Upper lobe of right lung (tissue), 1 donor: ENCODE measurements at regions not wholly inside any gene's neighbourhood (a gene's known extent, or its start where the extent isn't known, plus 50 kb on each side); places are given as distances from the start of the nearest gene placed in this dataset.
"Not testable (repeated sequence)": the region's sequence is repeated elsewhere in the genome, so short reads cannot be mapped to it uniquely, and the experiment has no call there.

Experiments
- ATAC-seq: fragments of 200-7000 bp; cut with Tn5 transposase; one replicate; pipeline ENCODE4 v1.9.1; 2020; ENCODE audit warnings: mild to moderate bottlenecking, moderate library complexity
- DNase-seq: peaks from one replicate; pipeline ENCODE4 v3.0.0-alpha.2; 2020
- H3K27ac ChIP-seq: fragments of 200-600 bp; one replicate; pipeline ENCODE4 v1.8.0; 2022
- H3K27me3 ChIP-seq: fragments of 200-600 bp; one replicate; pipeline ENCODE4 v1.8.0; 2022; ENCODE audit warnings: mild to moderate bottlenecking
- H3K36me3 ChIP-seq: fragments of 200-600 bp; one replicate; pipeline ENCODE4 v1.8.0; 2022
- H3K4me1 ChIP-seq: fragments of 200-600 bp; one replicate; pipeline ENCODE4 v1.8.0; 2022
- H3K4me3 ChIP-seq: fragments of 200-600 bp; one replicate; pipeline ENCODE4 v1.8.0; 2022; ENCODE audit warnings: mild to moderate bottlenecking
- H3K9me3 ChIP-seq: fragments of 200-600 bp; one replicate; pipeline ENCODE4 v1.8.0; 2022
- intact Hi-C: fragments of 100-400 bp; cut with DNase I; formaldehyde crosslinking; loops from one replicate; pipeline ENCODE4 v1.11.0; 2022
- TF ChIP-seq, protein P1 (sequence below): fragments of 200-600 bp; IDR thresholded peaks from one replicate; pipeline ENCODE4 v1.8.0; 2022; ENCODE audit warnings: antibody characterized with exemption
- donor health status: DM: no; HTN: yes; CAD: no; lungs with severe emphysema.

- Histone ChIP-seq H3K4me1 (no peaks in the 10 kb centered on the region), H3K36me3 (no peaks in the 10 kb centered on the region), H3K9me3 (no peaks in the 10 kb centered on the region), H3K27ac (no peak overlapping the region), H3K4me3 (no peak overlapping the region), H3K27me3 (no peaks in the 10 kb centered on the region)
- intact Hi-C loops = no loop called here
- ATAC-seq = no peak
- no peak for DNase-seq
- TF ChIP-seq, protein P1, sequence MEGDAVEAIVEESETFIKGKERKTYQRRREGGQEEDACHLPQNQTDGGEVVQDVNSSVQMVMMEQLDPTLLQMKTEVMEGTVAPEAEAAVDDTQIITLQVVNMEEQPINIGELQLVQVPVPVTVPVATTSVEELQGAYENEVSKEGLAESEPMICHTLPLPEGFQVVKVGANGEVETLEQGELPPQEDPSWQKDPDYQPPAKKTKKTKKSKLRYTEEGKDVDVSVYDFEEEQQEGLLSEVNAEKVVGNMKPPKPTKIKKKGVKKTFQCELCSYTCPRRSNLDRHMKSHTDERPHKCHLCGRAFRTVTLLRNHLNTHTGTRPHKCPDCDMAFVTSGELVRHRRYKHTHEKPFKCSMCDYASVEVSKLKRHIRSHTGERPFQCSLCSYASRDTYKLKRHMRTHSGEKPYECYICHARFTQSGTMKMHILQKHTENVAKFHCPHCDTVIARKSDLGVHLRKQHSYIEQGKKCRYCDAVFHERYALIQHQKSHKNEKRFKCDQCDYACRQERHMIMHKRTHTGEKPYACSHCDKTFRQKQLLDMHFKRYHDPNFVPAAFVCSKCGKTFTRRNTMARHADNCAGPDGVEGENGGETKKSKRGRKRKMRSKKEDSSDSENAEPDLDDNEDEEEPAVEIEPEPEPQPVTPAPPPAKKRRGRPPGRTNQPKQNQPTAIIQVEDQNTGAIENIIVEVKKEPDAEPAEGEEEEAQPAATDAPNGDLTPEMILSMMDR = no peak
Measured at GRCh38 chr22:16699326-16699725, 106.7 kb upstream of the CCT8L2 start.

GRCh38 chr22:16697492-16698044 lies 105.0 kb upstream of the CCT8L2 start:
- H3K27me3 ChIP-seq, H3K9me3 ChIP-seq, DNase-seq, H3K4me1 ChIP-seq, H3K36me3 ChIP-seq, H3K4me3 ChIP-seq, ATAC-seq, intact Hi-C loops, H3K27ac ChIP-seq: not testable (repeated sequence)

DNA sequence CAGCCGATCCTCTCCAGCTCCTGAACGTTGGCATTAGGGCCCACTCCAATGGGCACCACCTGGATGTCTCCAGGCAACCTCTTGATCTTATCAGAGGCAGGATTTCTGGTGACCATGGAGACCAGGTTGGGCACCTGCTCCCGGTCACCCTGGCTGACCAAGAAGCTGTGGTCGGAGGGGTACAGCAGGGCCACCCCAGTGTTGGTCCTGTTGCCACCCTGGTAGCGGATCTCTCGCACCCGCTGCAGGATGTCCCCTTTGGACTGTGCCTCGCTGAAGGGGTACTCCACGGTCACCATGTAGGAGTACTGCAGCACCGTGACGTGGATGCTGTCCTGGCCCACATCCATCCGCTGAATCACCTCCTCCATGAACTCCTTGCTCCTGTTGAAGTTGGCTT lies 104.3 kb upstream of the CCT8L2 start:
- H3K9me3 ChIP-seq, H3K36me3 ChIP-seq, DNase-seq, H3K4me3 ChIP-seq, intact Hi-C loops, H3K4me1 ChIP-seq, H3K27me3 ChIP-seq, H3K27ac ChIP-seq: not testable (repeated sequence)
- ATAC-seq = peak; percentile 6

- H3K4me3 ChIP-seq = no peak overlapping the region
- intact Hi-C loops = no loop called here
- DNase-seq (no peak), ATAC-seq (no peak)
- H3K27ac ChIP-seq = no peak overlapping the region
- no peaks in the 10 kb centered on the region for H3K36me3 ChIP-seq
- H3K4me1 ChIP-seq = no peaks in the 10 kb centered on the region
- H3K27me3 ChIP-seq = no peaks in the 10 kb centered on the region
- TF ChIP-seq, protein P1 = no peak
- H3K9me3 ChIP-seq = no peaks in the 10 kb centered on the region
Measured at GRCh38 chr22:16695261-16695660, 102.7 kb upstream of the CCT8L2 start.

DNA sequence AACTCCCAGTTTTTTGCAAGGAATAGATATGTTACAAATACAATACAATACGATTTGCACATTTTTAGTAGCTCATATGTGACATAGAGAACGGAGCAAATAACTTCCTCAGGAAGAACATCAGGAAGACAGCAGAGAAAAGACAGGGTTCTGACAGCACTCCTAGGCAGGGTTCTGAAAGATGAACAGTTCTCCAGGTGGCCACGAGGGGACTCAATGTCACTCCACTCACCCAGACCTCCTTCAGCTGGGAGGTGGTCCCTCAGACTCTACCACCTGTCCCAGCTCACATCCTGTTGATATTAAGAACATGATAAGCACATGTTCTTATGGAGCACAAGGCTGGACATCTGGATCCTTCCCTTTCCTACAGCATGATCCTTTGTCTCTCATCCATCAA lies 101.1 kb upstream of the CCT8L2 start:
- H3K27me3 ChIP-seq, H3K4me3 ChIP-seq, H3K27ac ChIP-seq, intact Hi-C loops, H3K9me3 ChIP-seq, H3K36me3 ChIP-seq, DNase-seq, H3K4me1 ChIP-seq, ATAC-seq: not testable (repeated sequence)

GRCh38 chr22:16689358-16689757 lies 96.7 kb upstream of the CCT8L2 start:
- H3K4me1 ChIP-seq, H3K4me3 ChIP-seq, intact Hi-C loops, H3K27me3 ChIP-seq, H3K36me3 ChIP-seq, DNase-seq, H3K9me3 ChIP-seq, ATAC-seq, H3K27ac ChIP-seq: not testable (repeated sequence)

DNA sequence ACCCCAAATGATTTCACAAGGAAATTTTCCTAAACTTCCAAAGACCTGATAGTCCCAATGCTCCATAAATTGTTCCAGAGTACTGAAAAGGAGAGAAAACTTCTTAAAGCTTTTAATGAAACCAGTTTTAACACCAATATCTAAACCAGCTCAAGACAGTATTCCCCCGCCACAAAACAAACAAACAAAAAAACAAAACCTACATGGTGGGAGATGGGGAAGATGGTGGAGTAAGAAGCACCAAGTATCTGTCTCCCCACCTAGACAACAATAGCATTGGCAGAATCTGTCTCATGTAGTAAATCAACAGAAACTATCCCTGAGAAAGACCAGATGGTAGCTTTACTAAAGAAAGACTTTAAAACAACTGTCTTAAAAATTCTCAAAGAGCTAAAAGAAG lies 88.7 kb upstream of the CCT8L2 start:
- ATAC-seq, H3K27ac ChIP-seq, H3K4me1 ChIP-seq, H3K36me3 ChIP-seq, DNase-seq, intact Hi-C loops, H3K9me3 ChIP-seq, H3K4me3 ChIP-seq, H3K27me3 ChIP-seq: not testable (repeated sequence)

- H3K4me3 ChIP-seq, H3K9me3 ChIP-seq, H3K36me3 ChIP-seq, H3K27me3 ChIP-seq, H3K27ac ChIP-seq, intact Hi-C loops, ATAC-seq, DNase-seq, H3K4me1 ChIP-seq: not testable (repeated sequence)
Measured at GRCh38 chr22:16680209-16680899, 87.7 kb upstream of the CCT8L2 start.

- H3K36me3 ChIP-seq, H3K27ac ChIP-seq, H3K4me1 ChIP-seq, H3K27me3 ChIP-seq, intact Hi-C loops, H3K9me3 ChIP-seq, DNase-seq, ATAC-seq, H3K4me3 ChIP-seq: not testable (repeated sequence)
Measured at GRCh38 chr22:16679191-16679834, 86.7 kb upstream of the CCT8L2 start.

DNA sequence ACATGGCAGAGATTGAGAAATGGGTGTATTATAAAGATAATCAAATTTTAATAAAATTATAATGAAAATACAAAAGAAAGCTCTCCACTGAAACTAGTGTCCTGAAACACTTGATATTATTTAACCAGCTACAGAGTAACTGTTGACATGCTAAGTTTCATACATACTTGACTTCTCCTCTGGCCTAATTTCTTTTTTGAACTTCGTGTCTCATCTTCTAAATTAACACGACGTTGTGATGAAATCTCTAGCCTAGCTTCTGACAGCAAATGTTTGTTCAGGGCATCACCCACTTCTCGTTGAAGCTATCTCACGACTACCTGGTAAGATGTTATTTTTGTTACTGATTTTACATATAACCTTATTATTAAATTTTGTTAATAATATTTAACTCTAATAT lies 80.8 kb upstream of the CCT8L2 start:
- H3K36me3 ChIP-seq, ATAC-seq, intact Hi-C loops, H3K27ac ChIP-seq, H3K27me3 ChIP-seq, H3K4me1 ChIP-seq, H3K9me3 ChIP-seq, H3K4me3 ChIP-seq, DNase-seq: not testable (repeated sequence)

DNA sequence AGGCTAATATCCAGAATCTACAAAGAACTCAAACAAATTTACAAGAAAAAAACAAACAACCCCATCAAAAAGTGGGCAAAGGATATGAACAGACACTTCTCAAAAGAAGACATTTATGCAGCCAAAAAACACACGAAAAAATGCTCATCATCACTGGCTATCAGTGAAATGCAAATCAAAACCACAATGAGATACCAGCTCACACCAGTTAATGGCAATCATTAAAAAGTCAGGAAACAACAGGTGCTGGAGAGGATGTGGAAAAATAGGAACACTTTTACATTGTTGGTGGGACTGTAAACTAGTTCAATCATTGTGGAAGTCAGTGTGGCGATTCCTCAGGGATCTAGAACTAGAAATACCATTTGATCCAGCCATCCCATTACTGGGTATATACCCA lies 73.0 kb upstream of the CCT8L2 start:
- intact Hi-C loops, H3K27me3 ChIP-seq, H3K4me3 ChIP-seq, ATAC-seq, H3K4me1 ChIP-seq, H3K9me3 ChIP-seq, DNase-seq, H3K36me3 ChIP-seq, H3K27ac ChIP-seq: not testable (repeated sequence)

- H3K27ac ChIP-seq, ATAC-seq, H3K4me1 ChIP-seq, H3K4me3 ChIP-seq, H3K36me3 ChIP-seq, intact Hi-C loops, H3K9me3 ChIP-seq, H3K27me3 ChIP-seq, DNase-seq: not testable (repeated sequence)
Measured at GRCh38 chr22:16662330-16662729, 69.7 kb upstream of the CCT8L2 start.
